ENCODE measurements at regions not wholly inside any gene's neighbourhood (a gene's known extent, or its start where the extent isn't known, plus 50 kb on each side); places are given as distances from the start of the nearest gene placed in this dataset.
"Not testable (repeated sequence)": the region's sequence is repeated elsewhere in the genome, so short reads cannot be mapped to it uniquely, and the experiment has no call there.

DNA sequence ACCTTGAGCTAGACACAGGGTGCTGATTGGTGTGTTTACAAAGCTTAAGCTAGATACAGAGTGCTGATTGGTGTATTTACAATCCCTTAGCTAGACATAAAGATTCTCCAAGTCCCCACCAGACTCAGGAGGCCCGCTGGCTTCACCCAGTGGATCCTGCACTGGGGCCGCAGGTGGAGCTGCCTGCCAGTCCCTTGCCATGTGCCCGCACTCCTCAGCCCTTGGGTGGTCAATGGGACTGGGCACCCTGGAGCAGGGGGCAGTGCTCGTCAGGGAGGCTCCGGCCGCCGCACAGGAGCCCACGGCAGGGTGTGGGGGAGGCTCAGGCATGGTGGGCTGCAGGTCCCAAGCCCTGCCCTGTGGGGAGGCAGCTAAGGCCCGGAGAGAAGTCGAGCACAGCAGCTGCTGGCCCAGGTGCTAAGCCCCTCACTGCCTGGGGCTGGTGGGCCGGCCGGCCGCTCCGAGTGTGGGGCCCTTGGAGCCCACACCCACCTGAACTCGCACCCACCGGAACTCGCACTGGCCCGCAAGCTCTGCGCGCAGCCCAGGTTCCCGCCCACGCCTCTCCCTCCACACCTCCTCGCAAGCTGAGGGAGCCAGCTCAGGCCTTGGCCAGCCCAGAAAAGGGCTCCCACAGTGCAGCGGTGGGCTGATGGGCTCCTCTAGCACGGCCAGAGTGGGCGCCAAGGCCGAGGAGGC is 169.1 kb upstream of the ARSJ start:
- H3K27ac Mint-ChIP-seq; H3K36me3 Mint-ChIP-seq (ENCODE audit: low read depth); H3K9me3 Mint-ChIP-seq; intact Hi-C loops (cut with micrococcal nuclease); H3K4me1 Mint-ChIP-seq (ENCODE audit: low read depth); H3K27me3 Mint-ChIP-seq (ENCODE audit: low read depth); H3K4me3 Mint-ChIP-seq (ENCODE audit: low read depth); DNase-seq (ENCODE audit: low spot score): not testable (repeated sequence)

DNA sequence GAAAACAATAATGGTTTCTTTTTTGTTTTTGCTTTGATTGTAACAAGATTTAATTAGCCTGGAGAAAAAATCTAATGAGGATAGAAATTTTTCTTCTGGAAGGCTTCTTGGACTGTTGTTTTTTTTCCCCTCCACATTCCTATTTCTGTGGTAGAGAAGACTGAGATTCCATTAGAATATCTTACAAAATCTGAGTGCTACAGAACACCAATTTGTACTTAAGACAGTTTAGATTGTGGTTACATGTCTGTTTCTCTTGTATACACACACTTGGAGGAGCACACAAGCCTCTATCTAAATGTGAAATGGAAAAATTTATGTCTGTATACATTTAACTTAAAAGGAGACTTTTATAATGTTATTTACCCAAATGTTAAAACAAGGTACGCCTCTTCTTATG is 176.9 kb upstream of the ARSJ start:
- DNase-seq (ENCODE audit: low spot score): no peak
- no peak overlapping the region for H3K27ac Mint-ChIP-seq
- H3K36me3 Mint-ChIP-seq (ENCODE audit: low read depth): no peaks in the 10 kb centered on the region
- intact Hi-C loops (cut with micrococcal nuclease): no loop called here
- no peaks in the 10 kb centered on the region for H3K9me3 Mint-ChIP-seq
- no peaks in the 10 kb centered on the region for H3K4me1 Mint-ChIP-seq (ENCODE audit: low read depth)
- H3K27me3 Mint-ChIP-seq (ENCODE audit: low read depth): no peaks in the 10 kb centered on the region
- H3K4me3 Mint-ChIP-seq (ENCODE audit: low read depth): no peak overlapping the region

DNA sequence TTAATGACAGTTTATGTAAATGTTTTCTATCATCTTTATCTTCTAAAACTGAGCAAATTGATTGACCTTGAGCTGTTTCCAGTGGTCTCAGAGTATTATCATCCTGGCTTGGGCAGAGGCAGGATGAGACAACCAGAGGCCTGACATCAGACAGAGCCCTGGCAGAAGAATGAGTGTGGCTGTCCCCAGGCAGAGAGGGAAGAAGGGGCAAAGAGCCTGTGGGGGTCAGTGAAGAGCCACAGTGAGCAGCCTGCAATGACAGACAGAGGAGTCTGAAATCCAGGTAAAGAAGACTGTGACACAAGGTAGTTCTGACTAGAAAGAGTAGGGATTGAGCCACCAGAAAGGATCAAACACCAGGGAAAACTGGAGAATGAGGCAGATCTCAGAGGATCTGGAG is 182.4 kb upstream of the ARSJ start:
- H3K4me1 Mint-ChIP-seq (ENCODE audit: low read depth): no peaks in the 10 kb centered on the region
- no peaks in the 10 kb centered on the region for H3K36me3 Mint-ChIP-seq (ENCODE audit: low read depth)
- H3K27ac Mint-ChIP-seq: no peak overlapping the region
- H3K4me3 Mint-ChIP-seq (ENCODE audit: low read depth): no peak overlapping the region
- intact Hi-C loops (cut with micrococcal nuclease): no loop called here
- no peaks in the 10 kb centered on the region for H3K9me3 Mint-ChIP-seq
- DNase-seq (ENCODE audit: low spot score): no peak
- no peaks in the 10 kb centered on the region for H3K27me3 Mint-ChIP-seq (ENCODE audit: low read depth)

DNA sequence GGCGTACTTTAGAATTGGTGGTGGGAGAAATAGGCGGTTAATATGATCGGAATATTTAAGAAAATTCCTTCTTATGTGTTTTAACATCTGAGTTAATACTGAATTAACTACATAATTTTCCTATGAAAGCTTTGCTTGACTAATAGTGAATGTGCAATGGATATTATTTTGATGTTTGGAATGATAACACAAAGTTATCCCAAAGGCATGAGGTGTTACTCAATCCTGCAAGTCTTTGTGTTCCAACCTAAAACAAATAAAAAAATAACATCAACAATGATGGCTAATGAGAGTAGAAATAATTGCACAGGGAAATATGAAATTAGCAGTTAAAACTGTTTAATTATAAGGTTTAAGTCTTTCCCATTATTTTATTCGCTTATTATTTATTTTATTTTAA is 183.6 kb upstream of the ARSJ start:
- no peak overlapping the region for H3K27ac Mint-ChIP-seq
- no peak overlapping the region for H3K4me3 Mint-ChIP-seq (ENCODE audit: low read depth)
- no peaks in the 10 kb centered on the region for H3K9me3 Mint-ChIP-seq
- H3K36me3 Mint-ChIP-seq (ENCODE audit: low read depth): no peaks in the 10 kb centered on the region
- intact Hi-C loops (cut with micrococcal nuclease): no loop called here
- no peak for DNase-seq (ENCODE audit: low spot score)
- no peaks in the 10 kb centered on the region for H3K4me1 Mint-ChIP-seq (ENCODE audit: low read depth)
- no peaks in the 10 kb centered on the region for H3K27me3 Mint-ChIP-seq (ENCODE audit: low read depth)

DNA sequence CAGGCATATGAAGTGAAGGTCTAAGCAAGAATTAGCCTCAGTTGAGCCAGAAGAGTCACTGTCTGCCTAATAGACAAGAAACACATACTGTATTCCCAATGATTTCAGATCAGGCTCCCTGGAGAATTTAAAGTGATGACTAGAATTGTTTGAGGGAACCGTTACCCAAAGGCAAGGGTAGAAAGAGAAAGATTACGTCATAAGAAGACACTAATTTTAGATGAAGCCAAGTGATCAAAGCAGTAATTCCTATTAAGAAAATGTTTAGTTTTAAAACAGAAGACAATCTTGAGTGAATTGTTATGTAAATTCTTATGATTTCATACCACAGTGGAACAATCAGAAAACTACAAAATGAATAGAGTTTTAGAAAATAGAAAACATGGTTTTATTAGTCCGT is 194.5 kb upstream of the ARSJ start:
- no peak overlapping the region for H3K4me3 Mint-ChIP-seq (ENCODE audit: low read depth)
- H3K4me1 Mint-ChIP-seq (ENCODE audit: low read depth): no peaks in the 10 kb centered on the region
- no peaks in the 10 kb centered on the region for H3K36me3 Mint-ChIP-seq (ENCODE audit: low read depth)
- H3K9me3 Mint-ChIP-seq: no peaks in the 10 kb centered on the region
- H3K27me3 Mint-ChIP-seq (ENCODE audit: low read depth): no peaks in the 10 kb centered on the region
- intact Hi-C loops (cut with micrococcal nuclease): no loop called here
- no peak for DNase-seq (ENCODE audit: low spot score)
- H3K27ac Mint-ChIP-seq: no peak overlapping the region

DNA sequence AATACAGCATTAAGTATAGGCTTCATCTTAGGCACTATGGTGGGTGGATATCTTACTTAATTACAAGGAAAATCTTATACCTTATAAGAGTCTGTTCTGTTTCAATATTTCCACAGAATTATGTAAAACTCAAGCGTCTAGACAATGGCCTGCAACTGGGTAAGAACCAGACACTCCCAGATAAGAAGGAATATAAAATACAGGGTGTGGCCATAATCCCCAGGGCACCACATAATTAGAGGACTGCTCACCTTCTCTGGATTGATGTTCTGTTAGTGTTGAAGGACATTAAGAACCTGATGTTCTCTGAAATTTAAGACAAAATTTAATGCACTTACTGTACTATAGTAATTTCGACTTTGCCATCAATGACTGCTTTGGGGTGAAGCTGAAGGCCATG is 198.2 kb upstream of the ARSJ start:
- no peak for DNase-seq (ENCODE audit: low spot score)
- no peaks in the 10 kb centered on the region for H3K27me3 Mint-ChIP-seq (ENCODE audit: low read depth)
- H3K36me3 Mint-ChIP-seq (ENCODE audit: low read depth): no peaks in the 10 kb centered on the region
- intact Hi-C loops (cut with micrococcal nuclease): no loop called here
- H3K4me1 Mint-ChIP-seq (ENCODE audit: low read depth): no peaks in the 10 kb centered on the region
- no peak overlapping the region for H3K27ac Mint-ChIP-seq
- H3K4me3 Mint-ChIP-seq (ENCODE audit: low read depth): no peak overlapping the region
- H3K9me3 Mint-ChIP-seq: no peaks in the 10 kb centered on the region

DNA sequence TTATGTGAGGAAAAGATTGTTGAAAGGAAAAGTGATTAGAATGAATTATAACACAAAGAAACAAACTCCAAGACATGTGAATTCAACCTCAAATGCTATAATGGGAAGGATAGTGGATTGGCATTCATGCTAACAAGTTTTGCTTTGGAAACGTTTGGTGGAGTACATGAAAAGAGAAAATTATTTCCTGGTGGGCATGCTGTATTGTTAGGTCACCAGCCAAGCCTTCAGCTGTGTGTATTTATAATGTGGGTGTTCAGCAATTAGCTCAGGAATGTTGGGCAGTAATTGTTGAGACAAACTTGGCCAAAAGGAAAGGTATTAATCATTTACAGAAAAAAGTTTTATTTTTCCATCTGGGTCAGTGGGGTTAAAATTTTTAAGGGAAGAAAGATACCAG is 198.9 kb upstream of the ARSJ start:
- no peaks in the 10 kb centered on the region for H3K27me3 Mint-ChIP-seq (ENCODE audit: low read depth)
- H3K9me3 Mint-ChIP-seq: no peaks in the 10 kb centered on the region
- H3K36me3 Mint-ChIP-seq (ENCODE audit: low read depth): no peaks in the 10 kb centered on the region
- intact Hi-C loops (cut with micrococcal nuclease): no loop called here
- H3K4me3 Mint-ChIP-seq (ENCODE audit: low read depth): no peak overlapping the region
- H3K4me1 Mint-ChIP-seq (ENCODE audit: low read depth): no peaks in the 10 kb centered on the region
- no peak overlapping the region for H3K27ac Mint-ChIP-seq
- no peak for DNase-seq (ENCODE audit: low spot score)

DNA sequence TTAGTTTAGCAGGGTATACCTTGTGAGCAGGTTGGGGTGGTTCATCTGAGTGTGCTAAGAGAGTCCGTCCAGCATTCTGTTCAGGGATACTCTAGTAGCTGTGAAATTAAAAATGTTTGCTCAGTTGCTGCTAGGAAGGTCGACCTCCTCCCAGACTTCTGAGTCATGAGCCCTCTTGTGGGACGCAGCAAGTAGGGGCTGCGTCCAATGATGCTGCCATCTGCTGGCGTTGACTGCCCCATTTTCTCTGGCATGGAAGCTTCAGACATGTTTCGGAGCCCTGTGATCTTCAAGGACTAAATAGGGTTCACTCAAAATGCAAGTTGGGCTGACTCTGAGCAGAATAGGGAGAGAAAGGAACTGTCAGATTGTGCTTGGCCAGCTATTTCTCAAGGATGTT is 201.0 kb upstream of the ARSJ start:
- H3K4me3 Mint-ChIP-seq (ENCODE audit: low read depth): no peak overlapping the region
- H3K27me3 Mint-ChIP-seq (ENCODE audit: low read depth): no peaks in the 10 kb centered on the region
- no peaks in the 10 kb centered on the region for H3K36me3 Mint-ChIP-seq (ENCODE audit: low read depth)
- DNase-seq (ENCODE audit: low spot score): no peak
- H3K4me1 Mint-ChIP-seq (ENCODE audit: low read depth): no peaks in the 10 kb centered on the region
- no peak overlapping the region for H3K27ac Mint-ChIP-seq
- intact Hi-C loops (cut with micrococcal nuclease): no loop called here
- no peaks in the 10 kb centered on the region for H3K9me3 Mint-ChIP-seq

DNA sequence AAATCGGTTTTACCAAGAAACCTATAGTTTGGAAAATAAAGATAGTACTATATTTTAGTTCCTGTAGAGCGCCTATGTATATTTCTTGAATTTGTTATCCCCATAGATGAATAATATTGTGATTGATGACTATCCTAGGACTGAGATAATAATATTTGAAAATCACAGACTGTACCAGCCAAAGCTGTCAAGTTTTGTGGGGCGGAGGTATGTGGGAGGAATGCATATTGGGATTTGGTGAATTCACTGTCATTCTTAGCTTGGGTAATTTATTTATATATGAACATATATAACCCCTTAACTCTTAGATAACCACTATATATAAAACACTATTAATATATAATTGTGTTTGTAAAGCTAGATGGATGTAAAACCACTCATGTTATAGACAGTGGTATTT is 205.5 kb upstream of the ARSJ start:
- intact Hi-C loops (cut with micrococcal nuclease): no loop called here
- no peak for DNase-seq (ENCODE audit: low spot score)
- Mint-ChIP-seq H3K4me3 (ENCODE audit: low read depth) (no peak overlapping the region), H3K27me3 (ENCODE audit: low read depth) (no peaks in the 10 kb centered on the region), H3K4me1 (ENCODE audit: low read depth) (no peaks in the 10 kb centered on the region), H3K36me3 (ENCODE audit: low read depth) (no peaks in the 10 kb centered on the region), H3K9me3 (no peaks in the 10 kb centered on the region), H3K27ac (no peak overlapping the region)

DNA sequence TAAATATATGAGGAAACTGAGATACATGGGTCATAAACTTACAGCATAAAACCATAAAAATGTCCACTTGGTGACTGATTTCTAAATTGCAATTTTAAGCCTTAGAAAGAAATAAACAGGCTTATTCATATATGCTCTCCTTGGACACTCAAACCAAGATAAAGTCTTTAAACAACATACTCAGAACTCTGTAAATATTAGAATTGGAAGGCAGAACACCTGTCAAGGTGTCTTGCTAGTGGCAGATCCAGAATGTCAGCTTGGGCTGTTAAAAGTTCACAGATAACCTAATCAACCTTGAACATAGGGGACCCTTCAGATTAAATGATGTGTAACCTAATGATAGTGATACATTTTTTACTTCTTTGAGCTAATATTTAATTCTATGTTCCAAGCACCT is 208.1 kb upstream of the ARSJ start:
- no peak for DNase-seq (ENCODE audit: low spot score)
- no peak overlapping the region for H3K4me3 Mint-ChIP-seq (ENCODE audit: low read depth)
- intact Hi-C loops (cut with micrococcal nuclease): no loop called here
- H3K36me3 Mint-ChIP-seq (ENCODE audit: low read depth): no peaks in the 10 kb centered on the region
- no peaks in the 10 kb centered on the region for H3K9me3 Mint-ChIP-seq
- no peaks in the 10 kb centered on the region for H3K27me3 Mint-ChIP-seq (ENCODE audit: low read depth)
- no peaks in the 10 kb centered on the region for H3K4me1 Mint-ChIP-seq (ENCODE audit: low read depth)
- no peak overlapping the region for H3K27ac Mint-ChIP-seq

DNA sequence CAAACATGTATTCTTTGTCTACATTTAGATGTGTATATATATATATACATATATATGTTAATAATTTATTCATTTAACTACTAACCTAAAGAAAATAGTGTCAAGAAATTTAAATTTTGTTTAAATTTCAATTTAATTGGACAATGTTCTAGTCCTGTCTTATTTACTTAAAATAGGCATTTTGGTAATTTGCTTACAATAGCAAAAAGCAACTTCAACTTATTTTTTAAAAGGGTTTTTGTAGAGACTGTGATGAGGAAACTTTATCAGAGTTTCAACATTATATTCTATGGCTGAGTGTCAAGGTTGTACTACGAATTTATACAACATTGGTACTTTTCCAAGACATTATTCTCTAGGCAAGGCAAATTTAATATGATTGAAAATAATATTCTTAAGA is 212.0 kb upstream of the ARSJ start:
- H3K36me3 Mint-ChIP-seq (ENCODE audit: low read depth): no peaks in the 10 kb centered on the region
- no peaks in the 10 kb centered on the region for H3K9me3 Mint-ChIP-seq
- no peaks in the 10 kb centered on the region for H3K27me3 Mint-ChIP-seq (ENCODE audit: low read depth)

DNA sequence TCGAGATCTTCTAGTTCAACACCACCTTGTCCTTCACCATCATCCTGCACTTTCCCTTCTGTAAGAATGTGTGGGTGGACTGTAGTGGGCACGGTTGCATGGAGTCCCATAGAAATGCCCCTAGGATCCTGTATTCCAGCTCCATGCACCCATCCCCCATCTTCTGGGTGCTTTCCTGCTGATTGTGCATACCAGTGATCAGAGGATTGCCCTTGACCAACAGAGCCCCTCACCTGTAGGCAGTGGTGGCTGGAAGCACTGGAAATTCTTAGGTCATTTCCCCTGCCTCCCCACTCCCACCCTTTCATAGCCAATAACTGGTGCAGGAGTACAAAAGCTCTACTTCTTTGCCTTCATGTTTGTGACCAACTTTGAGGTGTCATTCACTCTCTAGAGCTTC is 213.4 kb upstream of the ARSJ start:
- Mint-ChIP-seq H3K9me3 (no peaks in the 10 kb centered on the region), H3K4me1 (ENCODE audit: low read depth) (no peaks in the 10 kb centered on the region), H3K27ac (no peak overlapping the region), H3K4me3 (ENCODE audit: low read depth) (no peak overlapping the region), H3K36me3 (ENCODE audit: low read depth) (no peaks in the 10 kb centered on the region), H3K27me3 (ENCODE audit: low read depth) (peaks cover 2% of the 10 kb centered on the region)
- intact Hi-C loops (cut with micrococcal nuclease): no loop called here
- DNase-seq (ENCODE audit: low spot score): no peak

More for the DNA sequence above, 212.0 kb upstream of the ARSJ start:
- Mint-ChIP-seq H3K27ac (no peak overlapping the region), H3K4me3 (ENCODE audit: low read depth) (no peak overlapping the region), H3K4me1 (ENCODE audit: low read depth) (no peaks in the 10 kb centered on the region)
- intact Hi-C loops (cut with micrococcal nuclease): no loop called here
- DNase-seq (ENCODE audit: low spot score): no peak

DNA sequence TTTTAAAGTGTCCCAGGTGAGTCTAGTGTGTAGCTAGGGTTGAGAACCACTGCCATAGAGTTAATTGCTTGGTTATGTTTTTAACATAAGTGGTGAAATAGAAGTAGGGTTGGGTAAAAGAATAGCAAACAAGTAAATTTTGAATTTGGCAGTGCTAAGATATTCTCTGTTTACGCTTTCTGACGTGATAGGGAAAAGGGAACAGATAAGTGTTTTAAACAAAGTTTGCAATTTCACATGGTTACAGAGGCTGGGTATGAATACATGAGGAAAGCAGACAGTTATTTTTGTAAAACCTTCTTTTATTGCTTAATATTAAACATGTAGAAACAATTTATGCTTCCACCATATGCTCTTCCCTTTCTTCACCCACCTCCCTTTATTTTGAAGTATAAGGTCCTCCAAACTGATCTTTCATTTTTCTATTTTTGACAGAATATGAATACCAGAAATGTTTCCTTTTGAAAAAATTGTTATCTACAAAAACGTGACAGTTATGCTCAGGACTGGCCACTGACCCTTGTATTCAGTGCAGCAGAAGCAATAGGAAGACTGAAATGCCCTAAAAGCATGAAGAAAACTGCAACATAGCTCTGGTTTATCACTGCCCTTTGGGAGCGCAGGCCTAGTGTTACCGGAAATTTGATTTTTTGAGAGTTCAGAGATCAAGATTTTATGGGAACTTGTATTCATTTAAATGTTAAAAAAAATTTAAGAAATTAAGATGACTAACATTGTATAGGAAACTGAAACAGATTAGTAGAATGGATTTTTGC is 214.4 kb upstream of the ARSJ start:
- no peaks in the 10 kb centered on the region for H3K36me3 Mint-ChIP-seq (ENCODE audit: low read depth)
- intact Hi-C loops (cut with micrococcal nuclease): no loop called here
- no peaks in the 10 kb centered on the region for H3K4me1 Mint-ChIP-seq (ENCODE audit: low read depth)

More for the DNA sequence above, 214.4 kb upstream of the ARSJ start:
- H3K4me3 Mint-ChIP-seq (ENCODE audit: low read depth): no peak overlapping the region
- H3K9me3 Mint-ChIP-seq: no peaks in the 10 kb centered on the region
- H3K27ac Mint-ChIP-seq: no peak overlapping the region
- DNase-seq (ENCODE audit: low spot score): no peak
- peaks cover 2% of the 10 kb centered on the region for H3K27me3 Mint-ChIP-seq (ENCODE audit: low read depth)
